Type B pancreatic cell (in vitro differentiated cells): ENCODE measurements at regions not wholly inside any gene's neighbourhood (a gene's known extent, or its start where the extent isn't known, plus 50 kb on each side); places are given as distances from the start of the nearest gene placed in this dataset.

ENCODE experiments used
- DNase-seq: peaks from one replicate; pipeline ENCODE4 v3.0.0; 2021; ENCODE audit warnings: mixed read lengths; ENCODE audit not compliant: unreplicated experiment; ENCODE audit errors: extremely low spot score
- H3K27ac Mint-ChIP-seq: 2 replicates; pipeline ENCODE4 v1.8.0; 2021; ENCODE audit warnings: mild to moderate bottlenecking, mixed read lengths
- H3K27me3 Mint-ChIP-seq: 2 replicates; pipeline ENCODE4 v1.8.0; 2021; ENCODE audit warnings: mixed read lengths
- H3K36me3 Mint-ChIP-seq: 2 replicates; pipeline ENCODE4 v1.8.0; 2021; ENCODE audit warnings: mixed read lengths
- H3K4me1 Mint-ChIP-seq: one replicate; pipeline ENCODE4 v1.8.0; 2021; ENCODE audit warnings: mixed read lengths; ENCODE audit not compliant: unreplicated experiment
- H3K4me3 Mint-ChIP-seq: 2 replicates; pipeline ENCODE4 v1.8.0; 2021; ENCODE audit warnings: mild to moderate bottlenecking, mixed read lengths
- H3K9me3 Mint-ChIP-seq: 2 replicates; pipeline ENCODE4 v1.8.0; 2021; ENCODE audit warnings: mixed read lengths
- CTCF ChIP-seq: fragments of 200-600 bp; sonication (generic); conservative IDR thresholded peaks from 2 replicates; pipeline ENCODE4 v1.5.0; 2021; ENCODE audit warnings: antibody characterized with exemption, mild to moderate bottlenecking

- Mint-ChIP-seq H3K4me1 (no peaks in the 10 kb centered on the region), H3K36me3 (no peaks in the 10 kb centered on the region), H3K27me3 (peaks cover 13% of the 10 kb centered on the region), H3K4me3 (no peak overlapping the region), H3K9me3 (no peaks in the 10 kb centered on the region), H3K27ac (no peak overlapping the region)
- no peak for DNase-seq
- TF ChIP-seq CTCF, result no peak
Measured at GRCh38 chr11:96713301-96713700, 323.5 kb downstream of the JRKL start.

- H3K27ac Mint-ChIP-seq, result no peak overlapping the region
- H3K4me3 Mint-ChIP-seq, result no peak overlapping the region
- no peaks in the 10 kb centered on the region for H3K4me1 Mint-ChIP-seq
- peaks cover 13% of the 10 kb centered on the region for H3K27me3 Mint-ChIP-seq
- no peaks in the 10 kb centered on the region for H3K9me3 Mint-ChIP-seq
- no peaks in the 10 kb centered on the region for H3K36me3 Mint-ChIP-seq
- DNase-seq, result no peak
- TF ChIP-seq CTCF, result no peak
Measured at GRCh38 chr11:96714689-96715088, 324.9 kb downstream of the JRKL start.

- Mint-ChIP-seq H3K27ac (no peak overlapping the region), H3K27me3 (peaks cover 13% of the 10 kb centered on the region), H3K4me3 (no peak overlapping the region), H3K4me1 (no peaks in the 10 kb centered on the region), H3K36me3 (no peaks in the 10 kb centered on the region), H3K9me3 (no peaks in the 10 kb centered on the region)
- no peak for TF ChIP-seq CTCF
- no peak for DNase-seq
Measured at GRCh38 chr11:96715208-96715607, 325.4 kb downstream of the JRKL start.

GRCh38 chr11:96736601-96737000 is 346.8 kb downstream of the JRKL start:
- no peak for DNase-seq
- Mint-ChIP-seq H3K9me3 (no peaks in the 10 kb centered on the region), H3K27me3 (peaks cover 4% of the 10 kb centered on the region), H3K27ac (no peak overlapping the region), H3K36me3 (no peaks in the 10 kb centered on the region), H3K4me1 (no peaks in the 10 kb centered on the region), H3K4me3 (no peak overlapping the region)
- no peak for TF ChIP-seq CTCF

- H3K27me3 Mint-ChIP-seq, result peaks cover 4% of the 10 kb centered on the region
- TF ChIP-seq CTCF, result no peak
- no peaks in the 10 kb centered on the region for H3K9me3 Mint-ChIP-seq
- DNase-seq, result no peak
- no peak overlapping the region for H3K4me3 Mint-ChIP-seq
- no peaks in the 10 kb centered on the region for H3K4me1 Mint-ChIP-seq
- H3K27ac Mint-ChIP-seq, result no peak overlapping the region
- no peaks in the 10 kb centered on the region for H3K36me3 Mint-ChIP-seq
Measured at GRCh38 chr11:96738311-96738710, 348.5 kb downstream of the JRKL start.

- Mint-ChIP-seq H3K4me1 (no peaks in the 10 kb centered on the region), H3K4me3 (no peak overlapping the region), H3K36me3 (no peaks in the 10 kb centered on the region), H3K9me3 (no peaks in the 10 kb centered on the region), H3K27me3 (no peaks in the 10 kb centered on the region), H3K27ac (no peak overlapping the region)
- no peak for TF ChIP-seq CTCF
- no peak for DNase-seq
Measured at GRCh38 chr11:96741068-96741467, 351.3 kb downstream of the JRKL start.
